Right atrium auricular region (tissue), 2 donors: ENCODE measurements at regions not wholly inside any gene's neighbourhood (a gene's known extent, or its start where the extent isn't known, plus 50 kb on each side); places are given as distances from the start of the nearest gene placed in this dataset.

Experiments
- DNase-seq: peaks from one replicate; pipeline ENCODE4 v3.0.0-alpha.2; 2019; ENCODE audit warnings: low spot score
- H3K27ac ChIP-seq, 2 donors: fragments of 200-600 bp; sonication (generic); 1 replicate in 1 of 2; 2 replicates in 1 of 2; pipeline ENCODE4 v1.5.1; 2016 to 2019
- H3K27me3 ChIP-seq, 2 donors: fragments of 200-600 bp; sonication (generic); one replicate each; pipeline versions ENCODE4 v1.5.1 to v1.6.0; 2017 to 2019
- H3K36me3 ChIP-seq: fragments of 200-600 bp; sonication (generic); one replicate; pipeline ENCODE4 v1.5.1; 2016
- H3K4me1 ChIP-seq, 2 donors: fragments of 200-600 bp; sonication (generic); one replicate each; pipeline versions ENCODE4 v1.5.1 to v1.6.0; 2017 to 2019
- H3K4me3 ChIP-seq, 2 donors: fragments of 200-600 bp; sonication (generic); 1 replicate in 1 of 2; 2 replicates in 1 of 2; pipeline ENCODE4 v1.5.1; 2017 to 2019; ENCODE audit warnings: mild to moderate bottlenecking in 1 of 2, moderate library complexity in 1 of 2
- H3K9me3 ChIP-seq, 2 donors: fragments of 200-600 bp; sonication (generic); one replicate each; pipeline ENCODE4 v1.5.1; 2019
- TF ChIP-seq, protein P1 (sequence below), 2 donors: fragments of 200-600 bp; sonication (generic); IDR thresholded peaks; one replicate each; pipeline ENCODE4 v1.5.1; 2019; ENCODE audit warnings: antibody characterized with exemption in 2 of 2

DNA sequence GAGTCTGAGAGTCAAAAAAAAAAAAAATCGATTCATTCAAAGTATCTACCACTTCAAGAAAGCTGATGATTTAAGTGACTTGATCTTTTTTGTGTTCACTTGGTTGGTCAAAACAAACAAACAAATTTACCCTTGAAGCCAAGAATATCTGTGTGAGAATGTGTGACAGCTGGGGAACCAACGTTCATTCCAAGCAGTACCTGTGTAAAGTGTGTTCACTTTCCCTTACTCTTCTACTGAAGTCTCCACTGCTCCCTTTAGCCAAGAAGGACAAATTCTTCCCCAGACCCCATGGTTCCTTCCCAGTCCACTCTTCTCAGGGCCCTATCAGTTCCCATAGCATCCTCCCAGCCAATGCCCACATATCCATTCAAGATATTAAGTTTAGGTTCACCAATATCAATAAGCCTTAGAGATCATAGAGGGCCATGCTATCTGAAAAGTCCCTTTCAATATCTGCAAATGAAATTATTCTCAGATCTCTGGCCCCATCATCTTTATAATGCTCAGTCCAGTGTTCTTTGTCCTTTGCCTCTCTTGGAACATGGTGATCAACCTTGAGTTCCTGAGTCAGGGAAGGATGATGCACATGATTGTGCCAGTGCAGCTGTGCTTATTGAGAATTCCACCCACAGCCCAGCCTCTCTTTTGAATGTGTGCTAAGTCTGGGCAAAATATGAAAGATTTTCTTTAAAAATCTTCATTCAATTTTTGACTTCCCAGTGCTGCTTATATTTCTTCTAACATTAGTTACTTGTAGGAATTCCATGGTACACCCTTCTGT lies 82.8 kb upstream of the DTNA start:
- Histone ChIP-seq H3K27me3 (no peaks in the 10 kb centered on the region), H3K4me1 (peaks cover 0 to 3% of the 10 kb centered on the region in 2 donors), H3K4me3 (no peak overlapping the region), H3K9me3 (no peaks in the 10 kb centered on the region), H3K27ac (no peak overlapping the region), H3K36me3 (no peaks in the 10 kb centered on the region)
- no peak for DNase-seq
- TF ChIP-seq, protein P1, sequence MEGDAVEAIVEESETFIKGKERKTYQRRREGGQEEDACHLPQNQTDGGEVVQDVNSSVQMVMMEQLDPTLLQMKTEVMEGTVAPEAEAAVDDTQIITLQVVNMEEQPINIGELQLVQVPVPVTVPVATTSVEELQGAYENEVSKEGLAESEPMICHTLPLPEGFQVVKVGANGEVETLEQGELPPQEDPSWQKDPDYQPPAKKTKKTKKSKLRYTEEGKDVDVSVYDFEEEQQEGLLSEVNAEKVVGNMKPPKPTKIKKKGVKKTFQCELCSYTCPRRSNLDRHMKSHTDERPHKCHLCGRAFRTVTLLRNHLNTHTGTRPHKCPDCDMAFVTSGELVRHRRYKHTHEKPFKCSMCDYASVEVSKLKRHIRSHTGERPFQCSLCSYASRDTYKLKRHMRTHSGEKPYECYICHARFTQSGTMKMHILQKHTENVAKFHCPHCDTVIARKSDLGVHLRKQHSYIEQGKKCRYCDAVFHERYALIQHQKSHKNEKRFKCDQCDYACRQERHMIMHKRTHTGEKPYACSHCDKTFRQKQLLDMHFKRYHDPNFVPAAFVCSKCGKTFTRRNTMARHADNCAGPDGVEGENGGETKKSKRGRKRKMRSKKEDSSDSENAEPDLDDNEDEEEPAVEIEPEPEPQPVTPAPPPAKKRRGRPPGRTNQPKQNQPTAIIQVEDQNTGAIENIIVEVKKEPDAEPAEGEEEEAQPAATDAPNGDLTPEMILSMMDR (IDR thresholded peaks at IDR 0.05) = no peak

- no peak overlapping the region for H3K4me3 ChIP-seq
- peaks cover 0 to 3% of the 10 kb centered on the region in 2 donors for H3K4me1 ChIP-seq
- no peaks in the 10 kb centered on the region for H3K27me3 ChIP-seq
- no peak for DNase-seq
- no peaks in the 10 kb centered on the region for H3K36me3 ChIP-seq
- H3K9me3 ChIP-seq = no peaks in the 10 kb centered on the region
- TF ChIP-seq, protein P1 (IDR thresholded peaks at IDR 0.05) = no peak
- H3K27ac ChIP-seq = no peak overlapping the region
Observed at GRCh38 chr18:34631093-34631966, 78.8 kb upstream of the DTNA start.

GRCh38 chr18:34632321-34632720 lies 77.8 kb upstream of the DTNA start:
- TF ChIP-seq, protein P1 (IDR thresholded peaks at IDR 0.05) = no peak
- Histone ChIP-seq H3K9me3 (no peaks in the 10 kb centered on the region), H3K27ac (no peak overlapping the region), H3K4me3 (no peak overlapping the region), H3K27me3 (no peaks in the 10 kb centered on the region), H3K36me3 (no peaks in the 10 kb centered on the region), H3K4me1 (peaks cover 0 to 9% of the 10 kb centered on the region in 2 donors)
- no peak for DNase-seq

DNA sequence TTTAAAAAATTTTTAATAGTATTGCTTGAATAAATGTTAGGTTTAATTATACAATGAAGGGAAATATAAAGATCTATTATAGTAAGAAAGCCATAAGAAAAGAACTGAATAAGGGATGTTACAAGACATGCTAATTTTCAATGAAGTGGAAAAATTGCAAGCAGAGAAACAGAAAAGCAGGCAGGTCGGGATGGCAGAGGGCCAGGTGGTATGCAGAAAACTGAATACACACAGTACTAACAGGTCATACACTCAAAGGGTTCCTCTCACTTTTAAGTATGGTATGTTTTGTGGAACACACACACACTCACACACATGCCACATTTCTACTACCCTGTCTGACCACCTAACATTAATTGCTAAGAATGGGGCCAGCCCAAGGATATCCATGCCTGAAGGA lies 76.7 kb upstream of the DTNA start:
- Histone ChIP-seq H3K9me3 (no peaks in the 10 kb centered on the region), H3K27me3 (no peaks in the 10 kb centered on the region), H3K27ac (no peak overlapping the region), H3K36me3 (no peaks in the 10 kb centered on the region), H3K4me1 (peaks cover 0 to 9% of the 10 kb centered on the region in 2 donors), H3K4me3 (no peak overlapping the region)
- no peak for DNase-seq
- TF ChIP-seq, protein P1 (IDR thresholded peaks at IDR 0.05) = no peak

DNA sequence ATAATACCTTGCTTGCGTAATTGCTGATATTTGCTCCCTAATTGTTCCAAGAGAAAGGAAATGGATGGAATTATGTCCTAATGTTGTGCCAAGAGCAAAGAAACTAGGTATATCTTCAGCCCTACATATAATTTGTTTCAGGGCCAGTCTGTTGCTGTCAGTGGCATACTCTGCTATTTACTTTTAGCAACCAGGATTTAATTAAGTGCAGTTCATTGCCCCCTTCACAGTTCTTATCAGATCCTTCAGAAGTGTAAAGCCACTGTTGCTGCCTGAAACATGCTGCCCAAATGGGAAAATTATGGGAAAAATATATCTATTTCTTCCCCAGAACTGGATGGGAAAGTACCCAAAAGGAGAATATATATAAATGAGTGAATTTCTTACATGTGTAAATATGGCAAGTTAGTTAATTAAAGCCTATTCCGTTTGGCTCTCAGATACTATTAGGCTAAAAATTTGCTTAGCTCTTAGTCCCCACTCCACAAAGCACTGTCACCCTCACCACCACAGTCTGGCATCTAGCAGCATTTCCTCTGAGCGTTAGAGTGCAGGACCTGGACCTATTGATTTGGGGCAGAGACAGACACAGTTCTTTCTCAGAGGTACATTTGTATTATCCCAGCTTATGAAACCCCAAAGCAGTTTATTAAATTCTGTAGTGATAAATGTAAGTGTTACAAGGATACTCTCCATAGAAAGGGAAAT lies 72.8 kb upstream of the DTNA start:
- Histone ChIP-seq H3K4me1 (peaks cover 0 to 20% of the 10 kb centered on the region in 2 donors), H3K9me3 (no peaks in the 10 kb centered on the region), H3K27me3 (no peaks in the 10 kb centered on the region), H3K4me3 (no peak overlapping the region), H3K27ac (no peak overlapping the region), H3K36me3 (no peaks in the 10 kb centered on the region)
- no peak for DNase-seq
- TF ChIP-seq, protein P1 (IDR thresholded peaks at IDR 0.05) = no peak
